Neural cell (in vitro differentiated cells): ENCODE measurements at regions not wholly inside any gene's neighbourhood (a gene's known extent, or its start where the extent isn't known, plus 50 kb on each side); places are given as distances from the start of the nearest gene placed in this dataset.

ENCODE experiments used
- H2AFZ ChIP-seq: fragments of 200-600, 300-800 bp; sonication (generic), shearing (Covaris generic); 2 replicates; pipeline ENCODE4 v1.6.0; 2014; ENCODE audit warnings: low read depth, mild to moderate bottlenecking, antibody characterized with exemption, low read length, moderate library complexity
- H3F3A ChIP-seq: fragments of 200-600 bp; shearing (Covaris generic); 2 replicates; pipeline ENCODE4 v1.6.1; 2016; ENCODE audit warnings: mild to moderate bottlenecking, moderate library complexity, mixed read lengths, antibody characterized with exemption, low read length; ENCODE audit not compliant: insufficient read depth, poor library complexity, severe bottlenecking
- H3K27ac ChIP-seq: fragments of 200-600, 300-800 bp; sonication (generic), shearing (Covaris generic); 2 replicates; pipeline ENCODE4 v1.5.1; 2014; ENCODE audit warnings: mild to moderate bottlenecking, low read length, moderate library complexity
- H3K27me3 ChIP-seq: fragments of 300-800, 200-600 bp; sonication (generic), shearing (Covaris generic); 2 replicates; pipeline ENCODE4 v1.6.0; 2014; ENCODE audit warnings: mild to moderate bottlenecking, low read depth, low read length, moderate library complexity; ENCODE audit not compliant: insufficient read depth
- H3K36me3 ChIP-seq: fragments of 300-800, 200-600 bp; sonication (generic), shearing (Covaris generic); 2 replicates; pipeline ENCODE4 v1.5.1; 2014; ENCODE audit warnings: mild to moderate bottlenecking, antibody characterized with exemption, low read length, moderate library complexity; ENCODE audit not compliant: insufficient read depth
- H3K4me2 ChIP-seq: fragments of 300-800, 200-600 bp; sonication (generic), shearing (Covaris generic); 2 replicates; pipeline ENCODE4 v1.6.0; 2014; ENCODE audit warnings: mild to moderate bottlenecking, low read length
- H3K4me3 ChIP-seq: fragments of 300-800, 200-600 bp; sonication (generic), shearing (Covaris generic); 2 replicates; pipeline ENCODE4 v1.5.1; 2014; ENCODE audit warnings: mild to moderate bottlenecking, low read length, moderate library complexity
- H3K79me2 ChIP-seq: fragments of 200-600 bp; shearing (Covaris generic); replicated peaks from 2 replicates; pipeline ENCODE4 v1.6.0; 2014; ENCODE audit warnings: mild to moderate bottlenecking, low read length, moderate library complexity; ENCODE audit not compliant: insufficient read depth
- H3K9ac ChIP-seq: fragments of 300-800, 200-600 bp; sonication (generic), shearing (Covaris generic); 2 replicates; pipeline ENCODE4 v1.6.1; 2016; ENCODE audit warnings: mild to moderate bottlenecking, low read length, mixed read lengths
- H3K9me2 ChIP-seq: fragments of 200-600 bp; shearing (Covaris generic); 2 replicates; pipeline ENCODE4 v1.6.1; 2016; ENCODE audit warnings: mild to moderate bottlenecking, low read length, mixed read lengths; ENCODE audit not compliant: insufficient read depth
- H3K9me3 ChIP-seq: fragments of 200-600, 300-800 bp; sonication (generic), shearing (Covaris generic); 2 replicates; pipeline ENCODE4 v1.6.1; 2016; ENCODE audit warnings: mild to moderate bottlenecking, mixed run types, low read length, moderate library complexity, mixed read lengths
- H4K20me1 ChIP-seq: fragments of 200-600 bp; shearing (Covaris generic); 2 replicates; pipeline ENCODE4 v1.6.1; 2016; ENCODE audit warnings: mild to moderate bottlenecking, mixed run types; ENCODE audit not compliant: insufficient read depth
- CTCF ChIP-seq: fragments of 450-650 bp; IDR thresholded peaks from 2 replicates; pipeline ENCODE4 v1.5.1; 2014; ENCODE audit warnings: antibody characterized with exemption, mild to moderate bottlenecking, moderate library complexity; ENCODE audit not compliant: poor library complexity, severe bottlenecking
- EP300 ChIP-seq: fragments of 450-650 bp; conservative IDR thresholded peaks from 2 replicates; pipeline ENCODE4 v1.6.1; 2014; ENCODE audit warnings: antibody characterized with exemption, mild to moderate bottlenecking, moderate library complexity; ENCODE audit not compliant: poor library complexity, severe bottlenecking
- EZH2 ChIP-seq: fragments of 200-600, 300-800 bp; shearing (Covaris generic), sonication (generic); IDR thresholded peaks from 2 replicates; pipeline ENCODE4 v1.6.1; 2014; ENCODE audit warnings: antibody characterized with exemption, low read length, borderline replicate concordance, mild to moderate bottlenecking; ENCODE audit not compliant: insufficient read depth, poor library complexity, severe bottlenecking
- MXI1 ChIP-seq: fragments of 450-650 bp; conservative IDR thresholded peaks from 2 replicates; pipeline ENCODE4 v1.6.1; 2014; ENCODE audit warnings: antibody characterized with exemption, mild to moderate bottlenecking; ENCODE audit not compliant: poor library complexity, severe bottlenecking
- POLR2AphosphoS5 ChIP-seq: IDR thresholded peaks from 2 replicates; pipeline ENCODE4 v1.6.1; 2012
- RAD21 ChIP-seq: fragments of 450-650 bp; conservative IDR thresholded peaks from 2 replicates; pipeline ENCODE4 v1.6.1; 2014; ENCODE audit warnings: antibody characterized with exemption, mild to moderate bottlenecking, moderate library complexity
- REST ChIP-seq: IDR thresholded peaks from 2 replicates; pipeline ENCODE4 v1.6.1; 2012; ENCODE audit warnings: borderline replicate concordance
- SMC3 ChIP-seq: fragments of 450-650 bp; conservative IDR thresholded peaks from 2 replicates; pipeline ENCODE4 v1.6.1; 2014; ENCODE audit warnings: antibody characterized with exemption, mild to moderate bottlenecking, moderate library complexity; ENCODE audit not compliant: poor library complexity
- TAF1 ChIP-seq: IDR thresholded peaks from 2 replicates; pipeline ENCODE4 v1.6.1; 2012; ENCODE audit warnings: low read depth

- no peaks in the 10 kb centered on the region for H3K36me3 ChIP-seq
- no peaks in the 10 kb centered on the region for H3K79me2 ChIP-seq
- no peak for TF ChIP-seq REST
- TF ChIP-seq EP300 = no peak
- TF ChIP-seq POLR2AphosphoS5 = no peak
- no peak for TF ChIP-seq CTCF
- TF ChIP-seq RAD21 = no peak
- no peak for TF ChIP-seq EZH2
- TF ChIP-seq TAF1 = no peak
- no peak for TF ChIP-seq MXI1
- TF ChIP-seq SMC3 = no peak
- H3K27me3 ChIP-seq = no peaks in the 10 kb centered on the region
- no peak overlapping the region for H3K4me2 ChIP-seq
- no peaks in the 10 kb centered on the region for H3K9me2 ChIP-seq
- no peaks in the 10 kb centered on the region for H3F3A ChIP-seq
- H3K9ac ChIP-seq = no peak overlapping the region
- H3K27ac ChIP-seq = no peak overlapping the region
- H2AFZ ChIP-seq = no peak overlapping the region
- H3K4me3 ChIP-seq = no peak overlapping the region
- no peaks in the 10 kb centered on the region for H3K9me3 ChIP-seq
- H4K20me1 ChIP-seq = no peaks in the 10 kb centered on the region
Observed at GRCh38 chr12:91347481-91348214, 165.0 kb upstream of the DCN start.

GRCh38 chr12:91346827-91347226 is 164.2 kb upstream of the DCN start:
- no peaks in the 10 kb centered on the region for H3K9me3 ChIP-seq
- H3K9me2 ChIP-seq = no peaks in the 10 kb centered on the region
- no peaks in the 10 kb centered on the region for H3K36me3 ChIP-seq
- no peak overlapping the region for H3K9ac ChIP-seq
- TF ChIP-seq EZH2 = no peak
- no peak for TF ChIP-seq SMC3
- TF ChIP-seq POLR2AphosphoS5 = no peak
- TF ChIP-seq MXI1 = no peak
- no peaks in the 10 kb centered on the region for H3F3A ChIP-seq
- H3K27ac ChIP-seq = no peak overlapping the region
- H3K27me3 ChIP-seq = no peaks in the 10 kb centered on the region
- H4K20me1 ChIP-seq = no peaks in the 10 kb centered on the region
- no peak overlapping the region for H3K4me2 ChIP-seq
- H3K79me2 ChIP-seq = no peaks in the 10 kb centered on the region
- no peak overlapping the region for H2AFZ ChIP-seq
- H3K4me3 ChIP-seq = no peak overlapping the region
